Vagina (tissue), 2 donors: ENCODE measurements at regions not wholly inside any gene's neighbourhood (a gene's known extent, or its start where the extent isn't known, plus 50 kb on each side); places are given as distances from the start of the nearest gene placed in this dataset.

Experiments used
- POLR2AphosphoS5 ChIP-seq, 2 donors: sonication (generic); formaldehyde crosslinking; IDR thresholded peaks; one replicate each; pipeline ENCODE4 v1.9.0; 2017; ENCODE audit warnings: antibody characterized with exemption in 2 of 2, mild to moderate bottlenecking in 2 of 2, low read depth in 1 of 2; ENCODE audit not compliant: insufficient read depth in 1 of 2
- TF ChIP-seq, protein P1 (sequence below), 3 experiments: fragments of 450-650 bp in 2 of 3; fragments of 200-600 bp in 1 of 3; sonication (generic) in 1 of 3; IDR thresholded peaks; one replicate each; pipeline ENCODE4 v1.5.1; 2017 to 2019; ENCODE audit warnings: antibody characterized with exemption in 3 of 3, mild to moderate bottlenecking in 2 of 3, moderate library complexity in 2 of 3

DNA sequence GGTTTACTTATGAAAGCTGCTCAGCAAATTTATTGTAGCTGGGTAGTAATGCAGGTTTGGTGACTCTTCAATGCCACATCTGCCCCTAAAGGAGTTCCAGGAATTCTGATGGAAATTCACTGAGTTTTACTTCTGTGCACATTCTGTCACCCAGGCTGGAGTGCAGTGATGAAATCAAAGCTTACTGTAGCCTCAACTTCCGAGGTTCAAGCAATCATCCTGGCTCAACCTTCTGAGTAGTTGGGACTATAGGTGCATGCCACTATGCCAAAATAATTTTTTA is 150.6 kb upstream of the RUNX1 start:
- TF ChIP-seq, protein P1, sequence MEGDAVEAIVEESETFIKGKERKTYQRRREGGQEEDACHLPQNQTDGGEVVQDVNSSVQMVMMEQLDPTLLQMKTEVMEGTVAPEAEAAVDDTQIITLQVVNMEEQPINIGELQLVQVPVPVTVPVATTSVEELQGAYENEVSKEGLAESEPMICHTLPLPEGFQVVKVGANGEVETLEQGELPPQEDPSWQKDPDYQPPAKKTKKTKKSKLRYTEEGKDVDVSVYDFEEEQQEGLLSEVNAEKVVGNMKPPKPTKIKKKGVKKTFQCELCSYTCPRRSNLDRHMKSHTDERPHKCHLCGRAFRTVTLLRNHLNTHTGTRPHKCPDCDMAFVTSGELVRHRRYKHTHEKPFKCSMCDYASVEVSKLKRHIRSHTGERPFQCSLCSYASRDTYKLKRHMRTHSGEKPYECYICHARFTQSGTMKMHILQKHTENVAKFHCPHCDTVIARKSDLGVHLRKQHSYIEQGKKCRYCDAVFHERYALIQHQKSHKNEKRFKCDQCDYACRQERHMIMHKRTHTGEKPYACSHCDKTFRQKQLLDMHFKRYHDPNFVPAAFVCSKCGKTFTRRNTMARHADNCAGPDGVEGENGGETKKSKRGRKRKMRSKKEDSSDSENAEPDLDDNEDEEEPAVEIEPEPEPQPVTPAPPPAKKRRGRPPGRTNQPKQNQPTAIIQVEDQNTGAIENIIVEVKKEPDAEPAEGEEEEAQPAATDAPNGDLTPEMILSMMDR (IDR thresholded peaks at IDR 0.05): no peak
- TF ChIP-seq POLR2AphosphoS5 (IDR thresholded peaks at IDR 0.05; ENCODE audit: insufficient read depth in 1 of 2, low read depth in 1 of 2): no peak
